GM18867 (cell line): ENCODE measurements at regions not wholly inside any gene's neighbourhood (a gene's known extent, or its start where the extent isn't known, plus 50 kb on each side); places are given as distances from the start of the nearest gene placed in this dataset.
"Not testable (repeated sequence)": the region's sequence is repeated elsewhere in the genome, so short reads cannot be mapped to it uniquely, and the experiment has no call there.

Experiments used
- ATAC-seq: cut with Tn5 transposase; IDR thresholded peaks from one replicate; pipeline ENCODE4 v1.9.1; 2021; ENCODE audit warnings: mild to moderate bottlenecking, moderate library complexity; ENCODE audit not compliant: unreplicated experiment

DNA sequence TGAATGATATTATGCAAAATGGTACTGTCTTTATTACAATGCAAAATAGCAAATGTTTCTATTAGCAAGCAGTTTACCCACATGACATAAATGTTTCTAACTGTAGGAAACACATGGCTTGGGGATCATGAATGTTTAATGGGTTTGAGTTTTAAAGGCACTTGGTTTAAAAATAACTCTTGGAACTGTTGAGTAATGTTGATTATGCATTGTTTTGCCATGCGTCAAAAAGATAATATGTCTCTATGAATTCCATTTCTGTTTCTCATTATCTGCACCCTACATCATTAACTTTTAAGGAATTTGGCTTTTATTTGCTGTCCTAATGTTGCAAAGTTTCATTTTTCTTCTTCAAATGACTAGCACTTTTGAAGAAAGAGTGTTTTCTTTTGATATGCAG is 1355.5 kb downstream of the SUCLG1 start:
- ATAC-seq = no peak

GRCh38 chr2:83089051-83089450 is 1370.0 kb downstream of the SUCLG1 start:
- not testable (repeated sequence) for ATAC-seq

DNA sequence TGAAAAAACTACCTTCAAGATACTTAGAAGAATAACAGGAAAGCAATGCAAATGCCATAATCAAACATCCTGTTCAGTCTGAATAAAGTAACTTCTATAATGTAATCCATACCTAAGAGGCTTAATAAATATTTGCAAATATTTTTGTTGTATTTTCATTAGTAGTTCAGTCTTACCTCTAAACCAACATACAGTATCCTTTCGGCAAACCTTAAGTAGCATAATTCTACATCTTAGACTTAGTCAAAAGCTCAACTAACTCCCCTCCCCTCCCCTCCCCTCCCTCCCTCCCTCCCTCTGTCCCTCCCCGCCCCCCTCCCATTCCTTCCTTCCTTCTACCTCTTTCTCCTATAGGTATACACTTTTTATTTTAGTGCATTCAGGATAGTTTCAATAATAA is 1373.2 kb downstream of the SUCLG1 start:
- no peak for ATAC-seq

- no peak for ATAC-seq
Observed at GRCh38 chr2:83081826-83082690, 1377.0 kb downstream of the SUCLG1 start.

GRCh38 chr2:83079007-83079406 is 1380.1 kb downstream of the SUCLG1 start:
- no peak for ATAC-seq

DNA sequence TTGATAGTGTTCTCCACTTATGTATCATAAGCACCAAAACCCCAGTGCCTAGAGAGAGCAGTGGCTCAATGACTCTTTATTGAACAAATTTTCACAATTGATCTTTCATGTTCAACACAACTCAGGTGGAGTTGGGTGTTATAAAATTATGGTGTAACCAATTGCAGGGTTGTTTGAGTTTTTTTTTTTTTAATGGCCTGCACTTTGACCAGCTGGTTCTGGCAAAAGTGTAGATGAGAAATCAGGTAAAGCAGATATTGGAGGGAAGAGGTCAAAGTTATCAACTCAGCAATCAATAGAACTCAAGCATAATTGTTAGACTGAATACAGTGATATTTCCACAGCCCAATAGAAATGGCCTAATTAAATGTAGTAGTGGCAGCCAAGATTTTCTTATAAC is 1386.3 kb downstream of the SUCLG1 start:
- no peak for ATAC-seq

DNA sequence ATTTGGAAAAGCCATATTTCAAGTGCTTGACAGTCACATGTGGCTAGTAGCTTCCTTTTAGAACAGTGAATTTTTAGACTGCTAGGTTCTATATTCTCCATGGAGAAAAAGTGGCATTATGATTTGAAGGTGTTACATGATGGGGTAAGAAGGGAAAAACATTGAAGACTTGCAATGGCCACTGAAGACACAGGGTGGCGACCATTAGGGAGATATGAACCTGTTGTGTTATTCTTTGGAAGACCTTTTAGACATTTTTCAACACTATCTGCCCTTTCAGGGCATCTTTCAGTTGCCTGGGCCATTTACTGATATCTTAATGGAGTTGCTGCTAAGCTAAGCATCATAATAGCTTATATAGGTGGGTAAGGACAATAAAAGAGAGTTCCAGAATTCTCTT is 1387.2 kb downstream of the SUCLG1 start:
- no peak for ATAC-seq

- ATAC-seq = no peak
Observed at GRCh38 chr2:83071352-83071751, 1387.7 kb downstream of the SUCLG1 start.

DNA sequence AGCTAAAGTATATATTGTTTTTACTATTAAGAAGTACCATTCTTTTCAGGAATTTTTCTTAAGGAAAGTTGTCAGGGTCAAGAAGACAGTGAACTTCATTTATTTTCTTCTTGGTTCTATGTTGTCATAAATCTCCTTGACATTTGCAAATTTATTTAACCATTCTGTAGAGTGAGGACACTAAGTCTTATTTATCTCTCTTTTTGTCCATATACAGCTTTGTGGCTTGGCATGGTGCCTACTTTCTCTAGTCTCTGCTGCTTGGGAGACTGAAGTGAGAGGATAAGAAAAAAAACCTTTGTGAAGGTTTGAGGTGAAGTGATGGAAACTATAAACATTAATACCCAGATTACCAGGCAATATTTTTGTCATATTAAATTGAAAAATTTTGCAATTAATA is 1389.4 kb downstream of the SUCLG1 start:
- no peak for ATAC-seq

GRCh38 chr2:83068714-83069113 is 1390.4 kb downstream of the SUCLG1 start:
- ATAC-seq = no peak

- no peak for ATAC-seq
Observed at GRCh38 chr2:83067947-83068346, 1391.1 kb downstream of the SUCLG1 start.

DNA sequence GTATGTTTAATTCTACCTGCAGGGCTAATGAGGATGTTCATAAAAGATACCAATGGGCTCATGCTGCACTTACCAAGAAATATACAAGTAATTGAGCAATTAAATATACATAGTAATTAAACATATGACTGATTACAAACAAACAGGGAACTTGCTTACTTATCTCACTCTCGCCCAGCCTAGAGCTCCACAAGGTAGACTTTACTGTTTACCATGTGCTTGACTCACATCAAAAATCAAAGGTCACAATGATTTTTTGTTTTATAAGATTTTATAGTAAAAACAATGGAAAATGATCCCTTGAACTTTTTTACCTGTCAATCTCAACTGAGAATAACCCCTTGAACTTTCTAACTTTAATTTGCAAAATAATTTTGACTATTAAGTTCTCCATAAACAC is 1395.1 kb downstream of the SUCLG1 start:
- no peak for ATAC-seq

DNA sequence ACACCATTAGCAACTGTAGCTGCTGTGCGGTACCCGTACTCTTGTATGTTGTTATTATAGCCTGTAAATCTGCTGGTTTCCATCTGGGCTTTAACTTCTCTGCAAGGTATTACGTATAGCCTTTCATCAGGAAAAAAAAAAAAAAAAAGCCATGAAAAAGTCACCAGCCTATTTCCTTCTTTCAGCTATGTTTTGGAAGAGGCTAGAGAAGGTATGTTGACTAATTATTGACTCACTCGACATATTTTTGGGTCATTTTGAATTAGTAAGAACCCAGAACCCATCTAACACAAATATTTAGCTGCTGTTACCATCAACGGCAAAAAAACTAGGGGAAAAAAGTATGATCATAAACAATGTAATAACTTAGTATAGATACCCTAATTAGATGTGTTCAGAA is 1395.6 kb downstream of the SUCLG1 start:
- no peak for ATAC-seq

DNA sequence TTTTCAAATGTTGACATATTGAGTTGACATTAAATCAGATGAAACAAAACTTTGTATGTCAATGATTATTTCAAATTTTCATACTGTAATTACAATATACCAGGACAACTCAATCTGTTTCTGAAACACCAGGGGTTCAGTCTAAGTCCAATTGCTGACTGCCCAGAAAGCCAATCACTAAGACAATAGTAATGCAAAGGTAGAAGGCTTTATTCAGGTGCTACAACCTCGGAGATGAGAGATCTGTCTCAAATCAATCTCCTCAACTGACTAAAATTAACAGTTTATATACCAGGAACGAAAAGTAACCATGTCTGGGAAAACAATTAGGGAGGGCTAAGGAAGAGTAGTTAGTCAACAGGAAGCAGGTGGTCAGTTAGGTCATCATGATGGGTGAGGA is 1400.4 kb downstream of the SUCLG1 start:
- no peak for ATAC-seq

- ATAC-seq = no peak
Observed at GRCh38 chr2:83055376-83056010, 1403.6 kb downstream of the SUCLG1 start.

DNA sequence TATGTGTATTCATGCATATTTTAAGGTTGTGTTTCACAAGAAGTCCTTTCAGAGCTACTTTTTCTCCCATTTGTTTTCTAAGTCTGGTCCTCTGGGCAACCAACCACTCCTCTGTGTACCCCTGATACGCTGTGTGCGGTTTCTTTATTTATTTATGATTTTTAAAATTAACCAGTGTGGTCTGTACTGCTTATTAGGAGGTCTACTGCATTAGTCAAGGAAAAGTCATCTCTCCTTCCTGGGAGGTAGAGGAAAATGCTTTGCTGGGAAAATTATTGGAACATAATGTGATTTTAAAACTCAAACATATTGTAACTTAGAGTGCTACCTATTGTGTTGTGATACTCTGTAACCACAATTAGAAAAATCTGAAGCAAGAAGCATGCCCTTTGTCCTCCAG is 1404.3 kb downstream of the SUCLG1 start:
- no peak for ATAC-seq

- no peak for ATAC-seq
Observed at GRCh38 chr2:83051538-83052170, 1407.4 kb downstream of the SUCLG1 start.

- ATAC-seq = no peak
Observed at GRCh38 chr2:83042053-83042452, 1417.0 kb downstream of the SUCLG1 start.

- ATAC-seq = no peak
Observed at GRCh38 chr2:83022631-83023210, 1436.4 kb downstream of the SUCLG1 start.

DNA sequence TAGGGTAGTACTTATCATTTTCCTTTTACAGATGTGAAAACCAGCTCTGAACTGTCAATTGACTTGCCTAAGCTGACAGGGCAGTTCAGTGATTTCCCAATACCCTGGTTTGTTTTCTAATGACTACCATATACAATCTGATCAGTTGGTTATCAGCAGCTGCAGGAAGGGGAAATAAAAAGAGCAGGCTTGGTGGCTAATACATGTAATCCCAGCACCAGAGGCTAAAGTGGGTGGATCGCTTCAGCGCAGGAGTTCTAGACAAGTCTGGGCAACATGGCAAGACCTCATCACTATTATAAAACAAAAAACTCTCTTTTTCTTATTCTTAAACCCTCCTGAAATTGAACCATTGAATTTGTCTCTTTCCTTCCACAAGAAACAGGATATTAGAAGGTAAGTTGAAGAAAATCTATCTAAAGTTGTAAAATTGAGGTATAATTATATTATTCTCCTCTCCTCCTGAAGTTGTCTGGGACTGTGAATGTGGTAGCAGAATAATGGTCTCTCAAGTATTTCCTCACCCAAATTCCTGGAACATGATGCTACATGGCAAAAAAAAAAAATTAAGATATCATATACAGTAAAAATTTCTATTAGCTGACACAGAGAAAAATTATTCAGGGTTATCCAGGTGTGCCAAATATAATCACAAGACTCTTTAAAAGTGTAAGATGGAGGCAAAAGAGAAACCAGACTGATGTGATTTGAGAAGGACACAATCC is 1441.6 kb downstream of the SUCLG1 start:
- ATAC-seq = no peak
